Uterus (tissue), 3 donors: ENCODE measurements at regions not wholly inside any gene's neighbourhood (a gene's known extent, or its start where the extent isn't known, plus 50 kb on each side); places are given as distances from the start of the nearest gene placed in this dataset.

Experiments
- DNase-seq, 2 donors: peaks; one replicate each; pipeline ENCODE4 v3.0.0-alpha.2; 2019 to 2020
- H3K27ac ChIP-seq, 2 donors: fragments of 200-600 bp; sonication (generic); 1 replicate in 1 of 2; 2 replicates in 1 of 2; pipeline ENCODE4 v1.5.1; 2016 to 2018
- H3K27me3 ChIP-seq, 2 donors: fragments of 200-600 bp; sonication (generic); one replicate each; pipeline ENCODE4 v1.5.1; 2018 to 2019; ENCODE audit warnings: control low read depth in 1 of 2
- H3K36me3 ChIP-seq, 2 donors: fragments of 200-600 bp; sonication (generic); one replicate each; pipeline ENCODE4 v1.5.1; 2019; ENCODE audit warnings: control low read depth in 1 of 2
- H3K4me1 ChIP-seq, 2 donors: fragments of 200-600 bp; sonication (generic); one replicate each; pipeline ENCODE4 v1.5.1; 2018 to 2019; ENCODE audit warnings: control low read depth in 1 of 2
- H3K4me3 ChIP-seq, 2 donors: fragments of 200-600 bp; sonication (generic); 1 replicate in 1 of 2; 2 replicates in 1 of 2; pipeline ENCODE4 v1.5.1; 2018 to 2019; ENCODE audit warnings: mild to moderate bottlenecking in 1 of 2
- H3K9me3 ChIP-seq, 2 donors: fragments of 200-600 bp; sonication (generic); one replicate each; pipeline ENCODE4 v1.5.1; 2019; ENCODE audit warnings: control low read depth in 1 of 2
- CTCF ChIP-seq, 4 experiments: fragments of 200-600 bp in 2 of 4; fragments of 450-650 bp in 2 of 4; sonication (generic) in 2 of 4; IDR thresholded peaks; one replicate each; pipeline ENCODE4 v1.5.1; 2016 to 2019; ENCODE audit warnings: antibody characterized with exemption in 4 of 4, mild to moderate bottlenecking in 2 of 4, moderate library complexity in 1 of 4
- POLR2A ChIP-seq, 2 donors: fragments of 450-650 bp; IDR thresholded peaks; one replicate each; pipeline ENCODE4 v1.6.1; 2016; ENCODE audit warnings: antibody characterized with exemption in 2 of 2, mild to moderate bottlenecking in 1 of 2, moderate library complexity in 1 of 2
- intact Hi-C: fragments of 100-400 bp; cut with DNase I; formaldehyde crosslinking; loops from one replicate; pipeline ENCODE4 v1.15.1; 2023; ENCODE audit warnings: low total_unique reads
- donor health status: DM: yes; HTN: yes; CAD: no.

DNA sequence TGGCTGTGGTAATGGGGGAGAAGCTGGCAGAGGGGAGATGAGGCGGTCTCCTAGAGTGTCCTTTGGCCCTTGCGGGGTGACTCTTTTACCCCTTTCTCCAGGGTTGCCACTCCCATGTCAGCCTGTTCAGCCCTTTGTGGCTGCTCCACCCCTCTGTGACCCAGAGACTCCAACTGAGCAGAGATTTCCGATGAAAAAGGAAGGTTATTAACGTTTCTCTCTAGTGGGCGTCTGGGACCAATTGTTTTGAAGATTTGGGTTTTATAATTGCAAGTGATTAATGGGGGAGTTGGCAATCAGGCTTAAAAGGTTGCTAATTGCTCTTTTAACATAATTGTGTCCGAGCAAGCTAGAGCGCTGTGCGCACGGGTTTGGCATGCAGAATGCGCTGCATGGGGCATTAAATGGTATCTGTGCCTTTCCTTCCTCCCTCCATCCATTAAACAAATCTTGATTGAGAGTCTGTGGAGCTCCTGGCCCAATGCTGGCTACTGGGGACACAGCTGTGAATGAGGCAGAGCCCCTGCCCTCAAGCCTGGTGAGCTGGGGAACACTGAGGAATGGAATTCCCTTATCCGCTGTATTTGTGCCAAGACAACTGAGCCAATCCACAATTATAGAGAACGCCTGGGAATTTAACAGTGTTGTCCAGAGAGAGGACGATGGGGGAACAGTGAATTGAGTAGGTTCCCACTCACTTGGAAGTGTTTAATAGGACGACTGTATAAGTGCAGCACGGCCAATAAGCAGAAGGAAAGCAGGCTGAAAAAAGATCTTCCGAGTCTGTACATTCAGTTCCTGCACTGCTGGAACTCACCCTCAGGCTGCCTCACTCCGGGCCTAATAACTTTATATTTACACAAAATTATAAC is 295.9 kb downstream of the MIAT start:
- no peak for TF ChIP-seq POLR2A (IDR thresholded peaks at IDR 0.05)
- TF ChIP-seq CTCF (IDR thresholded peaks at IDR 0.05) = no peak
- Histone ChIP-seq H3K27ac (no peak overlapping the region), H3K9me3 (no peaks in the 10 kb centered on the region), H3K4me1 (no peaks in the 10 kb centered on the region), H3K4me3 (no peak overlapping the region), H3K36me3 (no peaks in the 10 kb centered on the region), H3K27me3 (no peaks in the 10 kb centered on the region)
- intact Hi-C loops = no loop called here
- no peak for DNase-seq

DNA sequence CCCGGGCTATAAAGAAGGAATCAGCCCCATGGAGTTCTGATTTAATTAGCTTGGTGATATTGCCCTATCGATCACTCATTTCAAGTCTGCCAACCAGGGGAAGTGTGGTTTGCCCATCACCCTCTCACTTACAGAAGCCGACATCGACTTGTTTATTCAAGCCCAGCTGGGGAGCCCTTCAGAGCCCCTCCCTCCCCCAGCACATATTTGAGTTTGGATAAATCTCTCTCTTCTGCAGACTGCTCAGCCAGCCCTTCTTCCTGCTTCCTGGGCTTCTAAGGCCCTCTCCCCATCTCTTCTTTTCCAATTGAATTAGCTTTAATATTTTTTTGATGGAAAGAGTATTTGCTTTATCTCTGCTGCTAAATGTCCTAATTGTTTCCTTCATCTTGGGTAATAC is 299.0 kb downstream of the MIAT start:
- no peaks in the 10 kb centered on the region for H3K4me1 ChIP-seq
- no peaks in the 10 kb centered on the region for H3K36me3 ChIP-seq
- intact Hi-C loops = no loop called here
- no peak overlapping the region for H3K27ac ChIP-seq
- no peaks in the 10 kb centered on the region for H3K27me3 ChIP-seq
- no peaks in the 10 kb centered on the region for H3K9me3 ChIP-seq
- H3K4me3 ChIP-seq = no peak overlapping the region
- TF ChIP-seq CTCF (IDR thresholded peaks at IDR 0.05) = no peak
- TF ChIP-seq POLR2A (IDR thresholded peaks at IDR 0.05) = no peak
- no peak for DNase-seq

GRCh38 chr22:26957176-26957575 is 299.8 kb downstream of the MIAT start:
- H3K9me3 ChIP-seq = no peaks in the 10 kb centered on the region
- no peak for TF ChIP-seq POLR2A (IDR thresholded peaks at IDR 0.05)
- no peak for TF ChIP-seq CTCF (IDR thresholded peaks at IDR 0.05)
- no peaks in the 10 kb centered on the region for H3K36me3 ChIP-seq
- no peak for DNase-seq
- no peak overlapping the region for H3K4me3 ChIP-seq
- H3K27me3 ChIP-seq = no peaks in the 10 kb centered on the region
- intact Hi-C loops = no loop called here
- H3K4me1 ChIP-seq = no peaks in the 10 kb centered on the region
- H3K27ac ChIP-seq = no peak overlapping the region

DNA sequence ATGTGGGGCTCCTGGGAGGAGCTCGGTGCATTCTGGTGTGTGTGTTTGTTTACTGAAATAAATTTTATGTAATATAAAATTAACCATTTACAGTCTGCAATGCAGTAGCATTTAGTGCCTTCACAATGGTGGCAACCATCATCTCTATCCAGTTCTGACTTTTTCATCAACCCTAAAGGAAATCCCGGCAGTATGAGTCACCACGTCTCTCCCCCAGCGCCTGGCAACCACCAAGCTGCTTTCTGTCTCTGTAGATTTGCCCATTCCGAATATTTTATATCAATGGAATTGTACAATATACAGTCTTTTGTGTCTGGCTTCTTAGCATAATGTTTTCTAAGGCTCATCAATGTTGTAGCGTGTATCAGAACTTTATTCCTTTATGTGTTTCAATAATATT is 300.5 kb downstream of the MIAT start:
- Histone ChIP-seq H3K36me3 (no peaks in the 10 kb centered on the region), H3K27ac (no peak overlapping the region), H3K4me1 (no peaks in the 10 kb centered on the region), H3K9me3 (no peaks in the 10 kb centered on the region), H3K27me3 (no peaks in the 10 kb centered on the region), H3K4me3 (no peak overlapping the region)
- DNase-seq = no peak
- intact Hi-C loops = no loop called here
- TF ChIP-seq CTCF (IDR thresholded peaks at IDR 0.05) (no peak), POLR2A (IDR thresholded peaks at IDR 0.05) (no peak)

- Histone ChIP-seq H3K27me3 (no peaks in the 10 kb centered on the region), H3K27ac (no peak overlapping the region), H3K36me3 (no peaks in the 10 kb centered on the region), H3K9me3 (no peaks in the 10 kb centered on the region), H3K4me1 (no peaks in the 10 kb centered on the region), H3K4me3 (no peak overlapping the region)
- intact Hi-C loops = no loop called here
- no peak for DNase-seq
- TF ChIP-seq CTCF (IDR thresholded peaks at IDR 0.05) (no peak), POLR2A (IDR thresholded peaks at IDR 0.05) (no peak)
These were observed 301.0 kb downstream of the MIAT start for GRCh38 chr22:26958378-26958777.
